HL-60 (cell line): ENCODE measurements at regions not wholly inside any gene's neighbourhood (a gene's known extent, or its start where the extent isn't known, plus 50 kb on each side); places are given as distances from the start of the nearest gene placed in this dataset.
"Not testable (repeated sequence)": the region's sequence is repeated elsewhere in the genome, so short reads cannot be mapped to it uniquely, and the experiment has no call there.

Experiments used
- DNase-seq, 2 experiments: peaks; one replicate each; pipeline ENCODE4 v3.0.0-alpha.2; 2010 to 2020; ENCODE audit warnings: low read depth in 1 of 2, low spot score in 1 of 2
- H3K27ac ChIP-seq: fragments of 250-450 bp; sonication (Bioruptor Pico); replicated peaks from 2 replicates; pipeline ENCODE4 v1.5.1; 2020; ENCODE audit warnings: mild to moderate bottlenecking, moderate library complexity
- H3K27me3 ChIP-seq: fragments of 250-450 bp; sonication (Bioruptor Pico); 2 replicates; pipeline ENCODE4 v1.5.1; 2021; ENCODE audit warnings: mild to moderate bottlenecking, moderate library complexity; ENCODE audit not compliant: insufficient read depth, poor library complexity, severe bottlenecking
- H3K4me3 ChIP-seq: replicated peaks from 2 replicates; pipeline ENCODE4 v1.5.1; 2011; ENCODE audit warnings: mild to moderate bottlenecking, control low read depth, low read length; ENCODE audit not compliant: insufficient read depth
- CTCF ChIP-seq: IDR thresholded peaks from one replicate; pipeline ENCODE4 v1.5.1; 2011; ENCODE audit warnings: low read length, control low read depth, inconsistent platforms; ENCODE audit not compliant: insufficient read depth
- GABPA ChIP-seq: IDR thresholded peaks from 2 replicates; pipeline ENCODE4 v1.6.1; 2012; ENCODE audit warnings: low read depth
- POLR2AphosphoS5 ChIP-seq: IDR thresholded peaks from 2 replicates; pipeline ENCODE4 v1.6.1; 2012; ENCODE audit warnings: low read depth
- REST ChIP-seq: IDR thresholded peaks from 2 replicates; pipeline ENCODE4 v1.6.1; 2012; ENCODE audit warnings: low read depth; ENCODE audit not compliant: insufficient replicate concordance
- SPI1 ChIP-seq: IDR thresholded peaks from 2 replicates; pipeline ENCODE4 v1.6.1; 2012; ENCODE audit warnings: low read depth, mild to moderate bottlenecking, borderline replicate concordance

GRCh38 chr9:24657387-24657786 lies 111.7 kb upstream of the IZUMO3 start:
- Histone ChIP-seq H3K27me3 (no peaks in the 10 kb centered on the region), H3K27ac (no peak overlapping the region), H3K4me3 (no peak overlapping the region)
- TF ChIP-seq POLR2AphosphoS5 (no peak), REST (no peak), SPI1 (no peak), GABPA (no peak), CTCF (no peak)
- no peak for DNase-seq

GRCh38 chr9:24652181-24652580 lies 106.5 kb upstream of the IZUMO3 start:
- TF ChIP-seq CTCF (no peak), GABPA (no peak), REST (no peak), SPI1 (no peak), POLR2AphosphoS5 (no peak)
- no peak overlapping the region for H3K27ac ChIP-seq
- no peak overlapping the region for H3K4me3 ChIP-seq
- DNase-seq = no peak
- no peaks in the 10 kb centered on the region for H3K27me3 ChIP-seq

GRCh38 chr9:24628809-24629208 lies 83.1 kb upstream of the IZUMO3 start:
- H3K4me3 ChIP-seq, H3K27me3 ChIP-seq, H3K27ac ChIP-seq, DNase-seq: not testable (repeated sequence)

- Histone ChIP-seq H3K4me3 (no peak overlapping the region), H3K27me3 (no peaks in the 10 kb centered on the region), H3K27ac (no peak overlapping the region)
- no peak for DNase-seq
- no peak for TF ChIP-seq SPI1
- TF ChIP-seq POLR2AphosphoS5 = no peak
- no peak for TF ChIP-seq REST
- TF ChIP-seq CTCF = no peak
- no peak for TF ChIP-seq GABPA
These were observed 79.4 kb upstream of the IZUMO3 start for GRCh38 chr9:24625097-24625496.
